Muscle layer of colon (tissue), 2 donors: ENCODE measurements at regions not wholly inside any gene's neighbourhood (a gene's known extent, or its start where the extent isn't known, plus 50 kb on each side); places are given as distances from the start of the nearest gene placed in this dataset.

Experiments
- H3K27ac ChIP-seq: one replicate; pipeline ENCODE4 v1.7.0; 2013; ENCODE audit warnings: low read depth, mild to moderate bottlenecking, low read length, moderate library complexity
- H3K27me3 ChIP-seq, 2 donors: one replicate each; pipeline ENCODE4 v1.7.0; 2013; ENCODE audit warnings: low read length in 2 of 2, mild to moderate bottlenecking in 2 of 2; ENCODE audit not compliant: insufficient read depth in 2 of 2, control insufficient read depth in 1 of 2
- H3K36me3 ChIP-seq: one replicate; pipeline ENCODE4 v1.7.0; 2013; ENCODE audit warnings: mild to moderate bottlenecking, low read length; ENCODE audit not compliant: insufficient read depth
- H3K4me1 ChIP-seq: one replicate; pipeline ENCODE4 v1.7.0; 2013; ENCODE audit warnings: mild to moderate bottlenecking, low read length; ENCODE audit not compliant: insufficient read depth
- H3K4me3 ChIP-seq, 2 donors: one replicate each; pipeline ENCODE4 v1.7.0; 2013; ENCODE audit warnings: low read length in 2 of 2, low read depth in 1 of 2, mild to moderate bottlenecking in 1 of 2, moderate library complexity in 1 of 2
- H3K9ac ChIP-seq: one replicate; pipeline ENCODE4 v1.7.0; 2013; ENCODE audit warnings: low read length
- H3K9me3 ChIP-seq: one replicate; pipeline ENCODE4 v1.7.0; 2013; ENCODE audit warnings: mild to moderate bottlenecking, low read length
- donor health status: abdominal sarcoma.
- donor health status: Adenocarcinoma of cecum.

GRCh38 chr19:30084390-30084819 is 142.4 kb downstream of the URI1 start:
- Histone ChIP-seq H3K9ac (no peak overlapping the region), H3K4me1 (no peaks in the 10 kb centered on the region), H3K27ac (no peak overlapping the region), H3K36me3 (no peaks in the 10 kb centered on the region), H3K4me3 (no peak overlapping the region), H3K9me3 (no peaks in the 10 kb centered on the region), H3K27me3 (no peaks in the 10 kb centered on the region)

GRCh38 chr19:30085394-30085793 is 143.4 kb downstream of the URI1 start:
- Histone ChIP-seq H3K27ac (no peak overlapping the region), H3K9ac (no peak overlapping the region)

GRCh38 chr19:30086220-30086619 is 144.2 kb downstream of the URI1 start:
- H3K27ac ChIP-seq: no peak overlapping the region
- H3K4me3 ChIP-seq: no peak overlapping the region
- no peaks in the 10 kb centered on the region for H3K4me1 ChIP-seq
- no peaks in the 10 kb centered on the region for H3K9me3 ChIP-seq
- no peak overlapping the region for H3K9ac ChIP-seq
- no peaks in the 10 kb centered on the region for H3K27me3 ChIP-seq
- no peaks in the 10 kb centered on the region for H3K36me3 ChIP-seq

More at GRCh38 chr19:30085394-30085793, 143.4 kb downstream of the URI1 start:
- Histone ChIP-seq H3K4me3 (no peak overlapping the region), H3K36me3 (no peaks in the 10 kb centered on the region), H3K27me3 (no peaks in the 10 kb centered on the region), H3K4me1 (no peaks in the 10 kb centered on the region), H3K9me3 (no peaks in the 10 kb centered on the region)

GRCh38 chr19:30086916-30087315 is 144.9 kb downstream of the URI1 start:
- Histone ChIP-seq H3K9ac (no peak overlapping the region), H3K27ac (no peak overlapping the region), H3K27me3 (no peaks in the 10 kb centered on the region), H3K4me1 (no peaks in the 10 kb centered on the region), H3K36me3 (no peaks in the 10 kb centered on the region), H3K4me3 (no peak overlapping the region), H3K9me3 (no peaks in the 10 kb centered on the region)

- H3K36me3 ChIP-seq: no peaks in the 10 kb centered on the region
- no peak overlapping the region for H3K4me3 ChIP-seq
- H3K27ac ChIP-seq: no peak overlapping the region
- H3K4me1 ChIP-seq: no peaks in the 10 kb centered on the region
- no peaks in the 10 kb centered on the region for H3K27me3 ChIP-seq
- no peaks in the 10 kb centered on the region for H3K9me3 ChIP-seq
- no peak overlapping the region for H3K9ac ChIP-seq
These were observed 145.5 kb downstream of the URI1 start for GRCh38 chr19:30087381-30088138.

- H3K36me3 ChIP-seq: no peaks in the 10 kb centered on the region
- H3K4me1 ChIP-seq: no peaks in the 10 kb centered on the region
- H3K9me3 ChIP-seq: no peaks in the 10 kb centered on the region
- H3K9ac ChIP-seq: no peak overlapping the region
- no peak overlapping the region for H3K4me3 ChIP-seq
- no peak overlapping the region for H3K27ac ChIP-seq
- H3K27me3 ChIP-seq: no peaks in the 10 kb centered on the region
These were observed 146.5 kb downstream of the URI1 start for GRCh38 chr19:30088567-30088966.

- no peak overlapping the region for H3K9ac ChIP-seq
- H3K27me3 ChIP-seq: no peaks in the 10 kb centered on the region
- H3K4me3 ChIP-seq: no peak overlapping the region
- no peaks in the 10 kb centered on the region for H3K9me3 ChIP-seq
- no peak overlapping the region for H3K27ac ChIP-seq
- no peaks in the 10 kb centered on the region for H3K36me3 ChIP-seq
- no peaks in the 10 kb centered on the region for H3K4me1 ChIP-seq
These were observed 147.1 kb downstream of the URI1 start for GRCh38 chr19:30089086-30089665.

GRCh38 chr19:30090476-30090875 is 148.4 kb downstream of the URI1 start:
- H3K27ac ChIP-seq: no peak overlapping the region
- no peaks in the 10 kb centered on the region for H3K4me1 ChIP-seq
- no peaks in the 10 kb centered on the region for H3K36me3 ChIP-seq
- H3K4me3 ChIP-seq: no peak overlapping the region
- no peaks in the 10 kb centered on the region for H3K27me3 ChIP-seq
- no peaks in the 10 kb centered on the region for H3K9me3 ChIP-seq
- H3K9ac ChIP-seq: no peak overlapping the region

- Histone ChIP-seq H3K9ac (no peak overlapping the region), H3K4me3 (no peak overlapping the region)
These were observed 148.9 kb downstream of the URI1 start for GRCh38 chr19:30090963-30091362.

GRCh38 chr19:30091456-30091855 is 149.4 kb downstream of the URI1 start:
- no peak overlapping the region for H3K4me3 ChIP-seq
- H3K36me3 ChIP-seq: no peaks in the 10 kb centered on the region
- no peaks in the 10 kb centered on the region for H3K9me3 ChIP-seq
- H3K4me1 ChIP-seq: no peaks in the 10 kb centered on the region
- H3K27ac ChIP-seq: no peak overlapping the region
- no peaks in the 10 kb centered on the region for H3K27me3 ChIP-seq
- no peak overlapping the region for H3K9ac ChIP-seq

More at GRCh38 chr19:30090963-30091362, 148.9 kb downstream of the URI1 start:
- Histone ChIP-seq H3K9me3 (no peaks in the 10 kb centered on the region), H3K36me3 (no peaks in the 10 kb centered on the region), H3K27me3 (no peaks in the 10 kb centered on the region), H3K27ac (no peak overlapping the region), H3K4me1 (no peaks in the 10 kb centered on the region)

GRCh38 chr19:30091856-30092255 is 149.8 kb downstream of the URI1 start:
- H3K4me3 ChIP-seq: no peak overlapping the region
- H3K4me1 ChIP-seq: no peaks in the 10 kb centered on the region
- no peaks in the 10 kb centered on the region for H3K9me3 ChIP-seq
- H3K27me3 ChIP-seq: no peaks in the 10 kb centered on the region
- H3K9ac ChIP-seq: no peak overlapping the region
- H3K36me3 ChIP-seq: no peaks in the 10 kb centered on the region
- H3K27ac ChIP-seq: no peak overlapping the region
